Astrocyte (in vitro differentiated cells and primary cell): ENCODE measurements at regions not wholly inside any gene's neighbourhood (a gene's known extent, or its start where the extent isn't known, plus 50 kb on each side); places are given as distances from the start of the nearest gene placed in this dataset.
A peak's percentile ranks its signal among the peaks of the same experiment; 100 is the strongest.

Source experiments
- DNase-seq: peaks from one replicate; pipeline ENCODE4 v3.0.0-alpha.2; 2010; ENCODE audit warnings: low read depth
- FAIRE-seq: peaks from 2 replicates; lab custom pipeline; 2011; peaks lifted over from hg19 to GRCh38; lab: Jason Lieb, UNC
- H2AFZ ChIP-seq: 2 replicates; pipeline ENCODE4 v1.6.0; 2012; ENCODE audit warnings: low read depth, low read length, inconsistent platforms
- H3K27ac ChIP-seq: 2 replicates; pipeline ENCODE4 v1.5.1; 2011; ENCODE audit warnings: low read depth, low read length, inconsistent platforms
- H3K27me3 ChIP-seq: 2 replicates; pipeline ENCODE4 v1.6.0; 2011; ENCODE audit warnings: low read length, inconsistent platforms; ENCODE audit not compliant: insufficient read depth
- H3K36me3 ChIP-seq: 2 replicates; pipeline ENCODE4 v1.5.1; 2011; ENCODE audit warnings: low read length, inconsistent platforms; ENCODE audit not compliant: insufficient read depth
- H3K4me1 ChIP-seq: 2 replicates; pipeline ENCODE4 v1.5.1; 2011; ENCODE audit warnings: low read length, inconsistent platforms; ENCODE audit not compliant: insufficient read depth
- H3K4me2 ChIP-seq: 2 replicates; pipeline ENCODE4 v1.6.0; 2012; ENCODE audit warnings: low read length, inconsistent platforms
- H3K4me3 ChIP-seq: 2 replicates; pipeline ENCODE4 v1.5.1; 2011; ENCODE audit warnings: low read depth, mild to moderate bottlenecking, low read length, inconsistent platforms; ENCODE audit not compliant: insufficient read depth
- H3K79me2 ChIP-seq: 2 replicates; pipeline ENCODE4 v1.6.0; 2012; ENCODE audit warnings: mild to moderate bottlenecking, low read length, inconsistent platforms; ENCODE audit not compliant: insufficient read depth
- H3K9ac ChIP-seq: 2 replicates; pipeline ENCODE4 v1.6.0; 2012; ENCODE audit warnings: mild to moderate bottlenecking, low read length, inconsistent platforms
- H3K9me3 ChIP-seq: 2 replicates; pipeline ENCODE4 v1.5.1; 2012; ENCODE audit warnings: low read depth, mild to moderate bottlenecking, low read length, inconsistent platforms; ENCODE audit not compliant: insufficient read depth
- H4K20me1 ChIP-seq: 2 replicates; pipeline ENCODE4 v1.6.0; 2012; ENCODE audit warnings: low read length, inconsistent platforms; ENCODE audit not compliant: insufficient read depth
- H3K27ac Mint-ChIP-seq: one replicate; pipeline ENCODE4 v1.8.0; 2021; ENCODE audit warnings: mild to moderate bottlenecking, mixed read lengths; ENCODE audit not compliant: unreplicated experiment
- H3K27me3 Mint-ChIP-seq: one replicate; pipeline ENCODE4 v1.8.0; 2021; ENCODE audit warnings: low read depth, mixed read lengths; ENCODE audit not compliant: unreplicated experiment
- H3K36me3 Mint-ChIP-seq: one replicate; pipeline ENCODE4 v1.8.0; 2021; ENCODE audit warnings: low read depth, mixed read lengths; ENCODE audit not compliant: unreplicated experiment
- H3K4me1 Mint-ChIP-seq: one replicate; pipeline ENCODE4 v1.8.0; 2021; ENCODE audit warnings: low read depth, mixed read lengths; ENCODE audit not compliant: unreplicated experiment
- H3K4me3 Mint-ChIP-seq: one replicate; pipeline ENCODE4 v1.8.0; 2021; ENCODE audit warnings: mild to moderate bottlenecking, moderate library complexity, mixed read lengths; ENCODE audit not compliant: unreplicated experiment
- H3K9me3 Mint-ChIP-seq: one replicate; pipeline ENCODE4 v1.8.0; 2021; ENCODE audit warnings: mild to moderate bottlenecking, mixed read lengths; ENCODE audit not compliant: unreplicated experiment
- EZH2 ChIP-seq: IDR thresholded peaks from 2 replicates; pipeline ENCODE4 v1.6.1; 2012; ENCODE audit warnings: mild to moderate bottlenecking, low read length, inconsistent platforms; ENCODE audit not compliant: insufficient read depth
- TF ChIP-seq, protein P1 (sequence below): IDR thresholded peaks from 2 replicates; pipeline ENCODE4 v1.5.1; 2011; ENCODE audit warnings: low read depth, mild to moderate bottlenecking, inconsistent platforms, low read length, moderate library complexity; ENCODE audit not compliant: insufficient read depth

DNA sequence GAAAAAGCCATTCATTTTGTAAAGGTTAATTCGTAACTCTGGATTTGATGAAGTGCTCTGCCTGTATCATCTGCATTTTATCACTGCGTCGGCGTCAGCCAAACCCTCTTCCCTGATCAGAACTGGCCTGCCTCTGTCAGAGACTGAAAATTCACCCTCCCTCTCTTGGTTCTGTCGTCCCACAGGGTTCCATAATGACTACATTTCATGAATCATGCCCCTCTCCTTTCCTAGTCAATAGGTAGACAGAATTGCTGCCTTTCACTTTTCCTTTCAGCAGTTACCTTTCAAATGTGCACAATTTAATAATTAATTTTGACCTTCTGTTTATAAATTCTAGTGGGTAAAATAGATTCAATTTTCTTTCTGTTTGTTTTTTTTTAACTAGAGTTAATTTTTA is 423.4 kb downstream of the RFC3 start:
- no peak overlapping the region for H3K27ac ChIP-seq

DNA sequence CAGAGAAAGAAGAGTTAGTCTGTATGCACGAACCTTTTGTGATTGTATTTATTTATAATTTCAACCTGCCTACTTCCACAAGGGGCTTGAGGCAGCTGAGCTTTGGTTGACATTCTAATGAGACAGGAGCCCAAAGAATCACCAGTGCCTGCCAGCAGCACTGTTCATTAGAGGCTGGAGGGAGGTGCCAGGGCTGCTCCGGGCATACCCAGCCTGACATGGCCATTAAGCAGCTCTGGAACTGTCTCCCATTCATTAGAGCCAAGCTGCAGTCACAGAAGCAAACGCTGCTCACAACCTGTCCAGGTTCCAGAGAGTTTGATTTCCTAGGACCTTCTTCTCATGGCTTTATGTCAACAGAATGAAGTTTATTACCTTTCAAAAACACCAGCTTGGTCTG is 425.5 kb downstream of the RFC3 start:
- Mint-ChIP-seq H3K9me3 (no peaks in the 10 kb centered on the region), H3K27ac (no peak overlapping the region), H3K36me3 (no peaks in the 10 kb centered on the region), H3K4me3 (no peak overlapping the region), H3K4me1 (no peaks in the 10 kb centered on the region), H3K27me3 (no peaks in the 10 kb centered on the region)
- H3K4me3 ChIP-seq: no peak overlapping the region
- DNase-seq (no peak), FAIRE-seq (no peak)
- no peaks in the 10 kb centered on the region for H3K27me3 ChIP-seq
- no peaks in the 10 kb centered on the region for H3K4me1 ChIP-seq
- no peaks in the 10 kb centered on the region for H3K79me2 ChIP-seq
- H2AFZ ChIP-seq: no peak overlapping the region
- H3K9me3 ChIP-seq: no peaks in the 10 kb centered on the region
- H3K27ac ChIP-seq: no peak overlapping the region
- H3K9ac ChIP-seq: no peak overlapping the region
- H3K36me3 ChIP-seq: no peaks in the 10 kb centered on the region
- H3K4me2 ChIP-seq: no peak overlapping the region
- TF ChIP-seq EZH2: no peak
- TF ChIP-seq, protein P1, sequence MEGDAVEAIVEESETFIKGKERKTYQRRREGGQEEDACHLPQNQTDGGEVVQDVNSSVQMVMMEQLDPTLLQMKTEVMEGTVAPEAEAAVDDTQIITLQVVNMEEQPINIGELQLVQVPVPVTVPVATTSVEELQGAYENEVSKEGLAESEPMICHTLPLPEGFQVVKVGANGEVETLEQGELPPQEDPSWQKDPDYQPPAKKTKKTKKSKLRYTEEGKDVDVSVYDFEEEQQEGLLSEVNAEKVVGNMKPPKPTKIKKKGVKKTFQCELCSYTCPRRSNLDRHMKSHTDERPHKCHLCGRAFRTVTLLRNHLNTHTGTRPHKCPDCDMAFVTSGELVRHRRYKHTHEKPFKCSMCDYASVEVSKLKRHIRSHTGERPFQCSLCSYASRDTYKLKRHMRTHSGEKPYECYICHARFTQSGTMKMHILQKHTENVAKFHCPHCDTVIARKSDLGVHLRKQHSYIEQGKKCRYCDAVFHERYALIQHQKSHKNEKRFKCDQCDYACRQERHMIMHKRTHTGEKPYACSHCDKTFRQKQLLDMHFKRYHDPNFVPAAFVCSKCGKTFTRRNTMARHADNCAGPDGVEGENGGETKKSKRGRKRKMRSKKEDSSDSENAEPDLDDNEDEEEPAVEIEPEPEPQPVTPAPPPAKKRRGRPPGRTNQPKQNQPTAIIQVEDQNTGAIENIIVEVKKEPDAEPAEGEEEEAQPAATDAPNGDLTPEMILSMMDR: no peak
- H4K20me1 ChIP-seq: no peaks in the 10 kb centered on the region

More for the DNA sequence above, 423.4 kb downstream of the RFC3 start:
- no peaks in the 10 kb centered on the region for H3K79me2 ChIP-seq
- H3K4me1 Mint-ChIP-seq: no peaks in the 10 kb centered on the region
- no peak overlapping the region for H3K9ac ChIP-seq
- H4K20me1 ChIP-seq: no peaks in the 10 kb centered on the region
- FAIRE-seq (no peak), DNase-seq (no peak)
- no peak for TF ChIP-seq EZH2
- TF ChIP-seq, protein P1: no peak
- no peaks in the 10 kb centered on the region for H3K4me1 ChIP-seq
- no peak overlapping the region for H3K4me3 ChIP-seq
- no peaks in the 10 kb centered on the region for H3K9me3 ChIP-seq
- no peak overlapping the region for H2AFZ ChIP-seq
- no peaks in the 10 kb centered on the region for H3K36me3 Mint-ChIP-seq
- H3K4me2 ChIP-seq: no peak overlapping the region
- no peaks in the 10 kb centered on the region for H3K27me3 ChIP-seq
- H3K36me3 ChIP-seq: no peaks in the 10 kb centered on the region
- no peak overlapping the region for H3K27ac Mint-ChIP-seq
- no peak overlapping the region for H3K4me3 Mint-ChIP-seq
- H3K27me3 Mint-ChIP-seq: no peaks in the 10 kb centered on the region
- H3K9me3 Mint-ChIP-seq: no peaks in the 10 kb centered on the region

DNA sequence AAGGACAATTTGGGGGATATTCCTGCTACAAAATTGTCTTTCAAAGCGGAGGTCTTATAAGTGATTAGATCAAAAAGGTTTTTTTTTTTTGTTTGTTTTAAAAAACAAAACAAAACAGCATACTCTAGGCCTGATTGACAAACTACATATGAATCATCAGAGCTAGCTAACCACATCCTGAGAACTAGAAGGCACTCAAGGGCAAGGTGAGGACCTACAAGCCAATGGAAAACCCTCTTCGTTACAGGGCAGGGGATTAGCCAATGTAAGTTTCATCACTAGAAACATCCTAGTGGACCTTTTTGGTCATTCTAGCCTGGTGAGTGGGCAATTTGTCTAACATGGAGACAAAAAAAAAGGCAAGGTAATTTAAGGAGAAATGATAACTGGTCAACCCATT is 428.6 kb downstream of the RFC3 start:
- Histone ChIP-seq H3K4me3 (no peak overlapping the region), H4K20me1 (no peaks in the 10 kb centered on the region), H3K9me3 (no peaks in the 10 kb centered on the region), H2AFZ (no peak overlapping the region), H3K79me2 (no peaks in the 10 kb centered on the region), H3K9ac (no peak overlapping the region), H3K4me1 (no peaks in the 10 kb centered on the region), H3K36me3 (no peaks in the 10 kb centered on the region), H3K27me3 (no peaks in the 10 kb centered on the region), H3K27ac (no peak overlapping the region), H3K4me2 (no peak overlapping the region)
- peak; percentile 26 for FAIRE-seq
- Mint-ChIP-seq H3K27me3 (no peaks in the 10 kb centered on the region), H3K36me3 (no peaks in the 10 kb centered on the region), H3K9me3 (no peaks in the 10 kb centered on the region), H3K4me3 (no peak overlapping the region), H3K27ac (no peak overlapping the region), H3K4me1 (no peaks in the 10 kb centered on the region)
- TF ChIP-seq EZH2: no peak
- TF ChIP-seq, protein P1: no peak
- DNase-seq: no peak
